NCI-H2227 (cell line): ENCODE measurements at regions not wholly inside any gene's neighbourhood (a gene's known extent, or its start where the extent isn't known, plus 50 kb on each side); places are given as distances from the start of the nearest gene placed in this dataset.

Source experiments
- DNase-seq: peaks from one replicate; lab custom pipeline; 2025; ENCODE audit not compliant: unreplicated experiment; lab: John Stamatoyannopoulos, UW

- no peak for DNase-seq
Measured at GRCh38 chr5:1707467-1707866, 92.2 kb downstream of the MRPL36 start.

DNA sequence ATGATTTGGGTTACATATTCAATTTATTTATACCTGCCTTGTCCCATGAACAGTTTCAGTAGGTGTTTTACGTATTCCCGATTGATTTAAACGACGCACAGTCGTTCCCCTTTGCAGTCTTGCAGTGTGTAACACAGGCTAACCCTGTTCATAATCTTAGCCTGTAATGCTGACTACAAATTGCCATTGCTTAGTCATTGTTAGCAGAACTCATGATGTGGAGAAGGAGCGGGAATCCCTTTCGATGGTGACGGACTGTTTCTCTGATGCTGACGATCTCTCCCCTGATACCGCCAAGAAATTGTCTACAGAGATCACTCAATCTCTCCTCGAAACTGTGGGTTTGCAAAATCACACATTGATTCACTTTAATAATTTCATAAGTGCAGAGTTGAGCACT is 93.2 kb downstream of the MRPL36 start:
- no peak for DNase-seq

- no peak for DNase-seq
Measured at GRCh38 chr5:1706021-1706420, 93.6 kb downstream of the MRPL36 start.

GRCh38 chr5:1704676-1705075 is 95.0 kb downstream of the MRPL36 start:
- DNase-seq = no peak

DNA sequence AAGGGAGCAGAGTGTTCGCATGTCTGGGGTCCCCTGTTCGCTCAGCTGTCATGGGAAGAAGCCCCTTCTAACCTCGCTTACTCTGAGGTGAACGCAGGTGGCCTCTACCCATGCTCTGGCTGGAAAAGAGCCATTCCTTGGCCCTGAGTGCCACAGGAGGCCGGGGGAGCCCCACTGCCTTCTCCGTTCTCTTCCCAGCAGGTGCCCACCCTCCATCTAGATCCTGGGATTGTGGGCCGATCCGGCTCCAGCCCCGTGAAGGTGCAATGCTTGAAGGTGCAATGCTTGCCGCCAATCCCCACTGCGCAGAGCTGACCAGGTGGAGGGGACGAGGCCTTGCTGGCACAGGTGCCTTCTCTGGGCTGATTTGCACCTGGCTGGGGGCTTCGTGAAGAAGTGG is 95.4 kb downstream of the MRPL36 start:
- no peak for DNase-seq

- no peak for DNase-seq
Measured at GRCh38 chr5:1703352-1704050, 96.1 kb downstream of the MRPL36 start.

- DNase-seq = no peak
Measured at GRCh38 chr5:1702318-1702717, 97.3 kb downstream of the MRPL36 start.

GRCh38 chr5:1701884-1702283 is 97.8 kb downstream of the MRPL36 start:
- DNase-seq = no peak

- no peak for DNase-seq
Measured at GRCh38 chr5:1701216-1701864, 98.3 kb downstream of the MRPL36 start.

GRCh38 chr5:1699394-1699793 is 100.2 kb downstream of the MRPL36 start:
- no peak for DNase-seq

GRCh38 chr5:1698589-1699316 is 100.9 kb downstream of the MRPL36 start:
- DNase-seq = no peak

- no peak for DNase-seq
Measured at GRCh38 chr5:1692381-1692780, 107.3 kb downstream of the MRPL36 start.

- no peak for DNase-seq
Measured at GRCh38 chr5:1687301-1687970, 112.2 kb downstream of the MRPL36 start.

GRCh38 chr5:1686016-1686802 is 113.4 kb downstream of the MRPL36 start:
- no peak for DNase-seq

DNA sequence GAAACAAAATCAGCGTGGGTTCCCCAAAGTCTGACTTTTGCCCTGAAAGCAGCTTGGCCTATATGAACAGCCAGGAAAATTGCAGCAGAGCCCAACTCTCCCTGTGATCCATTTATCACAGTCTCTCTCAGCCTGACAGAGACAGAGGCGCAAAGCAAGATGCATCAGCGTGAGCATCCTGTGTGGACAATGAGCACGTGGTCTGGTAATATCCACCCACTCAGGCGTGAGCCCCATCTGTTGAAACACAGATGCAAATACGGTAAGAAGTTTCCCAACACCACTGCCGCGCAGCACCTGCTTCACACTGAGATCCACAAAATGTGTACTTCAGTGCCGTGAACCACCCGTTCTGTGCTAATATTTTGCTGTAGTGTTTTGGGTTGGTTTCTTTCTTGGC is 114.6 kb downstream of the MRPL36 start:
- DNase-seq = peak; percentile 44

- no peak for DNase-seq
Measured at GRCh38 chr5:1681955-1682354, 117.7 kb downstream of the MRPL36 start.

DNA sequence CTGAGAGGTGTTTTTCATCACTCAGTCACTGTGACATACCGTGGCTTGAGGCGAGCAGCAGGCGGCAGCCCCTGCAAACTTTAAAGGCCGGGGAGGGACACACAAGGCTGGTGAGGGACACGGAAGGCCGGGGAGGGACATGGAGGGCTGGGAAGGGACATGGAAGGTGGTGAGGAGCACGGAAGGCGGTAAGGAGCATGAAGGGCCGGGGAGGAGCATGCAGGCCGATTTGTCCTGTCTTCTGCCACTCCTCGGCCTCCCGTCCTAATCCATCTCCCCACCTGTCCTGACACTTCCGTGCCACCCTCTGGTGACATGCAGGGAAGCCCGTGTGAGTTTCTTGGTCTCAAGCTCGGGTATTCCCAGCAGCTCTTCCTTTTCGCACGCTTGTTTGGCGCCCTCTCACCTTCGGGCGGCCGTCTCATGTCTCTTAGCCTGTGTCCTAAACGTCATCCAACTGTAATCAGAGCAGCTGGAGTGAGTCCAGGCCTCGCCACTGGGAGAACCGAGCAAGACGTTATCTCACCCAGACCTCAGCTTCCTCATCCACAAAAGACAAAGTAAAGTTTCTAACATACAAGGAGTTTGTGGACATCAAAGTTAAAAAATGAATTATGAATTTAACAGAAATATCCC is 126.5 kb downstream of the MRPL36 start:
- DNase-seq = no peak

GRCh38 chr5:1672396-1672795 is 127.2 kb downstream of the MRPL36 start:
- DNase-seq = no peak

DNA sequence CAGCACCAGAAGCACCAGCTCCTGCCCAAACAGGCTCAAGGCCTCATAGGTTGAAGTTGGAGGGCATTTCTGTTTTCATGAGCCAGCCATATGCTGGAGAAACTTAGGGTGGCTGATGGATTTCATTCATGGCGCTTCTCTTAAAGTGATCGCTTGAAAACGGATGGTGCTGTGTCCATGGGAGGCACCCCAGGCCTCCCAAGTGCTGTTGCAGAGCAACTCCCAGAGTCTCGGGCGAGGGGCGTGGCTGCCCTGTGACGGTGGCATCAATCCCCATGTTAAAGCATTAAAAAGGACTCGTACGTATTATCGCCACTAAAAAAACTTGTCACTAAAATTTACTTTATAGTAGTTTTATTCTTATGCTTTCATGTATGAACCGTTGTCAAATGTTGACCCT is 128.3 kb downstream of the MRPL36 start:
- no peak for DNase-seq

GRCh38 chr5:1670351-1670750 is 129.3 kb downstream of the MRPL36 start:
- no peak for DNase-seq
